Astrocyte of the spinal cord (primary cell): ENCODE measurements at regions not wholly inside any gene's neighbourhood (a gene's known extent, or its start where the extent isn't known, plus 50 kb on each side); places are given as distances from the start of the nearest gene placed in this dataset.
A peak's percentile ranks its signal among the peaks of the same experiment; 100 is the strongest.
"Not testable (repeated sequence)": the region's sequence is repeated elsewhere in the genome, so short reads cannot be mapped to it uniquely, and the experiment has no call there.

Experiments
- DNase-seq: peaks from one replicate; pipeline ENCODE4 v3.0.0; 2011; ENCODE audit warnings: low read depth, low spot score
- H3K4me3 ChIP-seq: 2 replicates; pipeline ENCODE4 v1.5.1; 2011; ENCODE audit warnings: low read depth, mild to moderate bottlenecking, low read length, moderate library complexity
- CTCF ChIP-seq: IDR thresholded peaks from 2 replicates; pipeline ENCODE4 v1.5.1; 2012; ENCODE audit warnings: low read depth, mild to moderate bottlenecking, low read length, inconsistent platforms
- in situ Hi-C: cut with HindIII; loops from 2 replicates; pipeline ENCODE4 v1.10.0; 2017; ENCODE audit warnings: low sequenced_read_pairs

- H3K4me3 ChIP-seq = no peak overlapping the region
- in situ Hi-C loops = no loop called here
- peak; percentile 60 for DNase-seq
- no peak for TF ChIP-seq CTCF
Observed at GRCh38 chr3:180416111-180416594, 185.8 kb upstream of the TTC14 start.

- TF ChIP-seq CTCF = no peak
- peak; percentile 12 for DNase-seq
- in situ Hi-C loops = no loop called here
- H3K4me3 ChIP-seq = no peak overlapping the region
Observed at GRCh38 chr3:180417241-180417640, 184.7 kb upstream of the TTC14 start.

- TF ChIP-seq CTCF = no peak
- in situ Hi-C loops = no loop called here
- no peak overlapping the region for H3K4me3 ChIP-seq
- peak; percentile 23 for DNase-seq
Observed at GRCh38 chr3:180420016-180420415, 181.9 kb upstream of the TTC14 start.

- peak; percentile 17 for DNase-seq
- TF ChIP-seq CTCF = no peak
- no peak overlapping the region for H3K4me3 ChIP-seq
- in situ Hi-C loops = no loop called here
Observed at GRCh38 chr3:180420804-180421203, 181.2 kb upstream of the TTC14 start.

- no peak overlapping the region for H3K4me3 ChIP-seq
- TF ChIP-seq CTCF = no peak
- no peak for DNase-seq
- in situ Hi-C loops = no loop called here
Observed at GRCh38 chr3:180421221-180421620, 180.7 kb upstream of the TTC14 start.

GRCh38 chr3:180421721-180422120 lies 180.2 kb upstream of the TTC14 start:
- no peak for TF ChIP-seq CTCF
- DNase-seq = peak; percentile 13
- no peak overlapping the region for H3K4me3 ChIP-seq
- in situ Hi-C loops = no loop called here

- in situ Hi-C loops, H3K4me3 ChIP-seq, DNase-seq: not testable (repeated sequence)
Observed at GRCh38 chr3:180424305-180424704, 177.7 kb upstream of the TTC14 start.
